Esophagus muscularis mucosa (tissue), 4 donors: ENCODE measurements at regions not wholly inside any gene's neighbourhood (a gene's known extent, or its start where the extent isn't known, plus 50 kb on each side); places are given as distances from the start of the nearest gene placed in this dataset.
"Not testable (repeated sequence)": the region's sequence is repeated elsewhere in the genome, so short reads cannot be mapped to it uniquely, and the experiment has no call there.

Experiments
- DNase-seq: peaks from one replicate; pipeline ENCODE4 v3.0.0-alpha.2; 2017; ENCODE audit errors: extremely low spot score
- H3K27ac ChIP-seq, 4 donors: fragments of 200-600 bp; sonication (generic); replicated peaks in 1 of 4; 1 replicate in 3 of 4; 2 replicates in 1 of 4; pipeline ENCODE4 v1.5.1; 2016 to 2019; ENCODE audit warnings: mild to moderate bottlenecking in 1 of 4
- H3K27me3 ChIP-seq, 4 donors: fragments of 200-600 bp; sonication (generic); one replicate each; pipeline versions ENCODE4 v1.5.1 to v1.6.0; 2016 to 2019
- H3K36me3 ChIP-seq, 4 donors: fragments of 200-600 bp; sonication (generic); one replicate each; pipeline ENCODE4 v1.5.1; 2016 to 2019
- H3K4me1 ChIP-seq, 4 donors: fragments of 200-600 bp; sonication (generic); one replicate each; pipeline ENCODE4 v1.5.1; 2016 to 2019
- H3K4me3 ChIP-seq, 4 donors: fragments of 200-600 bp; sonication (generic); 1 replicate in 2 of 4; 2 replicates in 2 of 4; pipeline ENCODE4 v1.5.1; 2016 to 2019; ENCODE audit warnings: mild to moderate bottlenecking in 4 of 4, moderate library complexity in 1 of 4
- H3K9me3 ChIP-seq, 4 donors: fragments of 200-600 bp; sonication (generic); 1 replicate in 3 of 4; 2 replicates in 1 of 4; pipeline ENCODE4 v1.5.1; 2016 to 2019
- EP300 ChIP-seq: sonication (generic); formaldehyde crosslinking; IDR thresholded peaks from one replicate; pipeline ENCODE4 v1.6.1; 2017; ENCODE audit warnings: antibody characterized with exemption
- POLR2A ChIP-seq: fragments of 450-650 bp; IDR thresholded peaks from one replicate; pipeline ENCODE4 v1.6.1; 2017; ENCODE audit warnings: antibody characterized with exemption, moderate library complexity, mild to moderate bottlenecking, low read depth
- POLR2AphosphoS5 ChIP-seq, 2 donors: sonication (generic); formaldehyde crosslinking; IDR thresholded peaks; one replicate each; pipeline ENCODE4 v1.6.1; 2017; ENCODE audit warnings: antibody characterized with exemption in 2 of 2
- WGBS: methylation state at CpG from one replicate; pipeline ENCODE4 v1.1.5; 2018; 5-methylcytosine and 5-hydroxymethylcytosine counted together
- intact Hi-C: fragments of 100-400 bp; cut with DNase I; formaldehyde crosslinking; loops from one replicate; pipeline ENCODE4 v1.15.1; 2023
- TF ChIP-seq, protein P1 (sequence below), 3 experiments: fragments of 200-600 bp in 2 of 3; fragments of 450-650 bp in 1 of 3; sonication (generic) in 2 of 3; IDR thresholded peaks; one replicate each; pipeline ENCODE4 v1.5.1; 2017 to 2019; ENCODE audit warnings: antibody characterized with exemption in 3 of 3, mild to moderate bottlenecking in 2 of 3, moderate library complexity in 1 of 3

DNA sequence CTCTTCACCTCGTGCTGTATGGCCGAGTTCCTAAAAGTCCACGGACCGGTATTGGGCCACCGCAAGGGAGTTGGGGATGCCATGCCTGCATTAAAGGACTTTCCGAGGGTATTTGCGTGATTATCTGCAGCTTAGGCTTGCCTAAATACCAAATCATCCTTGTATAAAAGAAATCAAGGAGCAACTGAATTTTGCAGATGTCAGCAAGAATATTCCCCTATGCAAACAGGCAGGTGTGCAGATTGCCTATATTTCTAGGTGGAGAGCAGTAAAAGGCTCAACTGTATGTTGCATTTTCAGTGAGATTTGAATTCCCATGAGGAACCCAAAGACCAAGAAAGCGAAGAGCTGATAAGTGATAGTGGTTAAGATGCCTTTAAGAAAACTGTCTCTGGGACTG lies 452.3 kb downstream of the CDH11 start:
- Histone ChIP-seq H3K9me3 (no peaks in the 10 kb centered on the region), H3K4me1 (no peaks in the 10 kb centered on the region), H3K27ac (no peak overlapping the region), H3K4me3 (no peak overlapping the region), H3K27me3 (no peaks in the 10 kb centered on the region), H3K36me3 (no peaks in the 10 kb centered on the region)
- intact Hi-C loops: no loop called here
- 96% methylated on average over 8 of the region's 8 CpGs for WGBS
- no peak for TF ChIP-seq POLR2A
- TF ChIP-seq EP300: no peak
- TF ChIP-seq POLR2AphosphoS5 (IDR thresholded peaks at IDR 0.05): no peak
- TF ChIP-seq, protein P1, sequence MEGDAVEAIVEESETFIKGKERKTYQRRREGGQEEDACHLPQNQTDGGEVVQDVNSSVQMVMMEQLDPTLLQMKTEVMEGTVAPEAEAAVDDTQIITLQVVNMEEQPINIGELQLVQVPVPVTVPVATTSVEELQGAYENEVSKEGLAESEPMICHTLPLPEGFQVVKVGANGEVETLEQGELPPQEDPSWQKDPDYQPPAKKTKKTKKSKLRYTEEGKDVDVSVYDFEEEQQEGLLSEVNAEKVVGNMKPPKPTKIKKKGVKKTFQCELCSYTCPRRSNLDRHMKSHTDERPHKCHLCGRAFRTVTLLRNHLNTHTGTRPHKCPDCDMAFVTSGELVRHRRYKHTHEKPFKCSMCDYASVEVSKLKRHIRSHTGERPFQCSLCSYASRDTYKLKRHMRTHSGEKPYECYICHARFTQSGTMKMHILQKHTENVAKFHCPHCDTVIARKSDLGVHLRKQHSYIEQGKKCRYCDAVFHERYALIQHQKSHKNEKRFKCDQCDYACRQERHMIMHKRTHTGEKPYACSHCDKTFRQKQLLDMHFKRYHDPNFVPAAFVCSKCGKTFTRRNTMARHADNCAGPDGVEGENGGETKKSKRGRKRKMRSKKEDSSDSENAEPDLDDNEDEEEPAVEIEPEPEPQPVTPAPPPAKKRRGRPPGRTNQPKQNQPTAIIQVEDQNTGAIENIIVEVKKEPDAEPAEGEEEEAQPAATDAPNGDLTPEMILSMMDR (IDR thresholded peaks at IDR 0.05): no peak
- DNase-seq: no peak

DNA sequence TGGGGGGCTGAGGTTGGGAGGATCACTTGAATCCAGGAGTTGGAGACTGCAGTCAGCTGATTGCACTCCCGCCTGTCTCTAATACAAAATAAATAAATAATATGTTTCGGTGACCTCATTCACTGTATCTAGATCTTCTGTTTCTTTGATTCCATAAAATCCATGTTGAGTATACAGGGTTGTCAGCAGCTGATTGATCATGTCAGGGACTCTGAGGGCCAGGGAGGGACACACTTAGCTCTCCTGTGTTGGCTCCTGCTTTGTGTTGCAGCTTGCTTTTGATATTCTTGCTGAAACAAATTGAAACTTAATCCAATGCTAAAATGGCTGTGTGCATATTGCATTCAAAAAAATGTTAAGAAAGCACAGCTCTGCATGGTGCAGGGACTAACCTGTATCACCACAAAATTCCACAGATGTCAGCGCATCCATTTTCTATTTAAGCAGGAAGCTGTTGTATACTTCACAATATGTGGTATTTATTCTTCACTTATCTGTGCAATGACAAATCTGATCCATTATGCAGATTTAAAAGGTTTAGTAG lies 454.5 kb downstream of the CDH11 start:
- WGBS: 92% methylated on average over 3 of the region's 3 CpGs
- no peak for DNase-seq
- Histone ChIP-seq H3K36me3 (no peaks in the 10 kb centered on the region), H3K4me3 (no peak overlapping the region), H3K27me3 (no peaks in the 10 kb centered on the region), H3K27ac (no peak overlapping the region), H3K9me3 (no peaks in the 10 kb centered on the region), H3K4me1 (no peaks in the 10 kb centered on the region)
- intact Hi-C loops: no loop called here
- TF ChIP-seq, protein P1 (IDR thresholded peaks at IDR 0.05): no peak
- no peak for TF ChIP-seq POLR2AphosphoS5 (IDR thresholded peaks at IDR 0.05)
- TF ChIP-seq POLR2A: no peak
- TF ChIP-seq EP300: no peak

DNA sequence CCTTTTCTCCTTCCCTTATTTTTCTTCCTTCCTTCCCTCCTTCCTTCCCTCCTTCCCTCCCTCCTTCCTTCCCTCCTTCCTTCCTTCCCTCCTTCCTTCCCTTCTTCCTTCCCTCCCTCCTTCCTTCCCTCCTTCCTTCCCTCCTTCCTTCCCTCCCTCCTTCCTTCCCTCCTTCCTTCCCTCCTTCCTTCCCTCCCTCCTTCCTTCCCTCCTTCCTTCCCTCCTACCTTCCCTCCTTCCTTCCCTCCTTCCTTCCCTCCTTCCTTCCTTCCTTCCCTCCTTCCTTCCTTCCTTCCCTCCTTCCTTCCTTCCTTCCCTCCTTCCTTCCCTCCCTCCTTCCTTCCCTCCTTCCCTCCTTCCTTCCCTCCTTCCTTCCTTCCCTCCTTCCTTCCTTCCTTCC lies 459.6 kb downstream of the CDH11 start:
- H3K27me3 ChIP-seq, H3K4me1 ChIP-seq, DNase-seq, H3K4me3 ChIP-seq, H3K9me3 ChIP-seq, intact Hi-C loops, H3K36me3 ChIP-seq, H3K27ac ChIP-seq: not testable (repeated sequence)

DNA sequence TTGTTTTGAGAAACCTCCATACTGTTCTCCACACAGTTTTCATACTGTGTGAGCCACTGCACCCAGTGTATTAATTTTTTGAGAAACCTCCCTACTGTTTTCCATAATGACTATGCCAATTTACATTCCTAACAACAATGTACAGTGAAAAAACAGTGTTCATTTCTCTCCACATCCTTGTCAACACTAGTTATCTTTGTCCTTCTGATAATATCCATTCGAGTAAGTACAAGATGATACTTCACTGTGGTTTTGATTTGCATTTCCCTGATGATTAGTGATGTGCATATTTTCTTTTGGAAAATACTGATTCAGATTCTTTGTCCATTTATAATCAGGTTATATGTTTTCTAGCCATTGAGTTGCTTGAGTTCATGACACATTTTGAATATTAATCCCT lies 462.0 kb downstream of the CDH11 start:
- 88% methylated on average over 1 of the region's 1 CpG for WGBS
- peaks cover 0 to 13% (median 5%) of the 10 kb centered on the region in 4 donors for H3K4me1 ChIP-seq
- TF ChIP-seq POLR2A (no peak), EP300 (no peak), POLR2AphosphoS5 (IDR thresholded peaks at IDR 0.05) (no peak)
- TF ChIP-seq, protein P1 (IDR thresholded peaks at IDR 0.05): no peak
- H3K9me3 ChIP-seq: no peaks in the 10 kb centered on the region
- no peak overlapping the region for H3K27ac ChIP-seq
- intact Hi-C loops: no loop called here
- DNase-seq: no peak
- H3K4me3 ChIP-seq: no peak overlapping the region
- no peaks in the 10 kb centered on the region for H3K27me3 ChIP-seq
- no peaks in the 10 kb centered on the region for H3K36me3 ChIP-seq

DNA sequence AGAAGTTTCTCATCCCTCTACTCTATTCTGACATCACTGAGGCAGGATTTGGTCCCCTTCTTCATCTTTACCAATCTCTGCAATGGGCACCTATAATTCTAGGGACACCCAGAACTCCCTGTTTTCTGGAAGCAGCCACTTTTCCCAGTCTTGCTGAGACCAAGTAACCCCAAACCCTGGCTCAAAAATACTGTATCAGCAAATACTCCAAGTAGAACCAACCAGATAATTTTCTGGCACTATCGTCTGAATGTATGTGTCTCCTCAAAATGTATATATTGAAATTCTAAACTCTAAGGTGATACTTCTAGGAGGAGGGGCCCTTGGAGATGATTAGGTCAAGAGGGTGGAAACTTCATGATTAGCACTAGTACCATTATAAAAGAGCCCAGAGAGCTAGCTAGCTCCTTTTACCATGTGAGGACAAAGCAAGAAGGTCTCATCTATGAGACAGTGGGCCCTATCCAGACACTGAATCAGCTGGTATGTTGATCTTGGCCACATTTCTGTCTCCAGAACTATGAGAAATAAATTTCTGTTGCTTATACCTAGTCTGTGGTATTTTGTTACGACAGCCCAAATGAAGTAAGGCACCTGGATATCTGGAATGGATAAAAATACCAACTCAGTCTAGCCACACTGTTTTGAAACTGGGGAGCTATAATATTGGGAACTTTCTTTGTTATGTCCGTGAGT lies 464.4 kb downstream of the CDH11 start:
- no peak overlapping the region for H3K27ac ChIP-seq
- no peaks in the 10 kb centered on the region for H3K36me3 ChIP-seq
- intact Hi-C loops: no loop called here
- H3K27me3 ChIP-seq: no peaks in the 10 kb centered on the region
- WGBS: 69% methylated on average over 3 of the region's 3 CpGs
- TF ChIP-seq, protein P1 (IDR thresholded peaks at IDR 0.05): no peak
- TF ChIP-seq POLR2A: no peak
- no peak for TF ChIP-seq EP300
- TF ChIP-seq POLR2AphosphoS5 (IDR thresholded peaks at IDR 0.05): no peak
- peaks cover 0 to 21% (median 11%) of the 10 kb centered on the region in 4 donors for H3K4me1 ChIP-seq
- no peak for DNase-seq
- no peak overlapping the region for H3K4me3 ChIP-seq
- no peaks in the 10 kb centered on the region for H3K9me3 ChIP-seq
